ENCODE measurements at regions not wholly inside any gene's neighbourhood (a gene's known extent, or its start where the extent isn't known, plus 50 kb on each side); places are given as distances from the start of the nearest gene placed in this dataset.

GRCh38 chr13:69458013-69458412 is 649.6 kb upstream of the ATXN8OS start:
- TF ChIP-seq EZH2 (IDR thresholded peaks at IDR 0.05; ENCODE audit: insufficient read depth, poor library complexity, severe bottlenecking) (no peak), EZH2phosphoT487 (IDR thresholded peaks at IDR 0.05; ENCODE audit: insufficient read depth, low read depth) (no peak)

All from GM23248 (cell line).